Endodermal cell (in vitro differentiated cells): ENCODE measurements at regions not wholly inside any gene's neighbourhood (a gene's known extent, or its start where the extent isn't known, plus 50 kb on each side); places are given as distances from the start of the nearest gene placed in this dataset.

Source experiments
- DNase-seq: peaks from one replicate; pipeline ENCODE4 v3.0.0-alpha.2; 2017
- H3K27ac ChIP-seq: 2 replicates; pipeline ENCODE4 v1.5.1; 2013; ENCODE audit warnings: mild to moderate bottlenecking, low read depth, low read length, moderate library complexity
- H3K27me3 ChIP-seq: 2 replicates; pipeline ENCODE4 v1.6.1; 2013; ENCODE audit warnings: mild to moderate bottlenecking, low read length, moderate library complexity; ENCODE audit not compliant: insufficient read depth, control insufficient read depth, poor library complexity, severe bottlenecking
- H3K36me3 ChIP-seq: 2 replicates; pipeline ENCODE4 v1.7.0; 2013; ENCODE audit warnings: mild to moderate bottlenecking, low read length, moderate library complexity; ENCODE audit not compliant: control insufficient read depth, insufficient read depth
- H3K4me1 ChIP-seq: one replicate; pipeline ENCODE4 v1.7.0; 2013; ENCODE audit warnings: low read length; ENCODE audit not compliant: control insufficient read depth, insufficient read depth
- H3K4me3 ChIP-seq: 2 replicates; pipeline ENCODE4 v1.5.1; 2013; ENCODE audit warnings: mild to moderate bottlenecking, low read length, moderate library complexity
- H3K9ac ChIP-seq: 2 replicates; pipeline ENCODE4 v1.6.1; 2013; ENCODE audit warnings: mild to moderate bottlenecking, low read length, moderate library complexity; ENCODE audit not compliant: poor library complexity, severe bottlenecking; ENCODE audit errors: extremely low read depth
- H3K9me3 ChIP-seq: 2 replicates; pipeline ENCODE4 v1.6.1; 2013; ENCODE audit warnings: mild to moderate bottlenecking, low read length, moderate library complexity; ENCODE audit not compliant: control insufficient read depth
- H3K27ac Mint-ChIP-seq: 2 replicates; pipeline ENCODE4 v1.8.0; 2020; ENCODE audit warnings: mixed read lengths
- H3K27me3 Mint-ChIP-seq: 2 replicates; pipeline ENCODE4 v1.8.0; 2021; ENCODE audit warnings: mild to moderate bottlenecking, mixed read lengths; ENCODE audit not compliant: insufficient read depth
- H3K36me3 Mint-ChIP-seq: 2 replicates; pipeline ENCODE4 v1.8.0; 2020; ENCODE audit warnings: low read depth, mixed read lengths
- H3K4me1 Mint-ChIP-seq: 2 replicates; pipeline ENCODE4 v1.8.0; 2020; ENCODE audit warnings: mixed read lengths
- H3K4me3 Mint-ChIP-seq: 2 replicates; pipeline ENCODE4 v1.8.0; 2020; ENCODE audit warnings: mild to moderate bottlenecking, moderate library complexity, mixed read lengths
- H3K9me3 Mint-ChIP-seq: 2 replicates; pipeline ENCODE4 v1.8.0; 2020; ENCODE audit warnings: mild to moderate bottlenecking, mixed read lengths
- CTCF ChIP-seq: fragments of 200-600 bp; sonication (generic); conservative IDR thresholded peaks from 2 replicates; pipeline ENCODE4 v1.5.0; 2021; ENCODE audit warnings: antibody characterized with exemption, mild to moderate bottlenecking
- WGBS, 2 experiments: methylation state at CpG; one replicate each; pipeline versions ENCODE4 v1.1.5 to v1.1.7; 2013; ENCODE audit warnings: missing lambda C conversion rate in 2 of 2, mixed read lengths in 1 of 2; ENCODE audit not compliant: insufficient coverage in 1 of 2, insufficient read length in 1 of 2; 5-methylcytosine and 5-hydroxymethylcytosine counted together

GRCh38 chr7:106353944-106354343 lies 69.2 kb upstream of the NAMPT start:
- H3K4me1 Mint-ChIP-seq = no peaks in the 10 kb centered on the region
- no CpG with 5 or more reads among the region's 1 CpG for WGBS, 2 experiments

DNA sequence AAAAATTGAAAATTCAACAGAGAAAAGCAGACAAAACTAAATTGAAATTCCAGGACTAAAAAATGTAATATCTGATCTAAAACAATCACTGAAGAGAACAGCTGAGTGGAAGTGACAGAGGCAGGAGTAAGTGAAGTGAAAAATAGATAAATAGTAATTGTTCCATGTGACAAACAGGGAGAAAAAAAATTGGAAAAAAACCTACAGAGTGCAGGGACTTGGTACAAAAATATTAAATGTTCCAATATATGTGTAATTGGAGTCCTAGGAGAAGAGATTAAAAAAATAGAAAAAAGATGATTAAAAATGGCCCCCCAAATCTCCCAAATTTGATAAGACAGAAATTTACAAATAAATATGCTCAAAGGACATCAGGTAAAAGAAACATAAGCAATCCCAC lies 63.4 kb upstream of the NAMPT start:
- H3K27ac Mint-ChIP-seq = no peak overlapping the region
- Histone ChIP-seq H3K9ac (no peak overlapping the region), H3K27me3 (no peaks in the 10 kb centered on the region), H3K4me1 (no peaks in the 10 kb centered on the region), H3K27ac (no peak overlapping the region), H3K4me3 (no peak overlapping the region), H3K36me3 (no peaks in the 10 kb centered on the region), H3K9me3 (peaks cover 2% of the 10 kb centered on the region)
- no peaks in the 10 kb centered on the region for H3K36me3 Mint-ChIP-seq
- H3K9me3 Mint-ChIP-seq = peaks cover 5% of the 10 kb centered on the region
- no peaks in the 10 kb centered on the region for H3K4me1 Mint-ChIP-seq
- H3K4me3 Mint-ChIP-seq = no peak overlapping the region
- no peak for DNase-seq
- TF ChIP-seq CTCF = no peak
- no peaks in the 10 kb centered on the region for H3K27me3 Mint-ChIP-seq

More at GRCh38 chr7:106353944-106354343, 69.2 kb upstream of the NAMPT start:
- Histone ChIP-seq H3K4me1 (no peaks in the 10 kb centered on the region), H3K36me3 (no peaks in the 10 kb centered on the region), H3K9ac (no peak overlapping the region), H3K27ac (no peak overlapping the region), H3K27me3 (no peaks in the 10 kb centered on the region), H3K9me3 (no peaks in the 10 kb centered on the region), H3K4me3 (no peak overlapping the region)
- H3K27me3 Mint-ChIP-seq = no peaks in the 10 kb centered on the region
- no peak overlapping the region for H3K27ac Mint-ChIP-seq
- TF ChIP-seq CTCF = no peak
- H3K9me3 Mint-ChIP-seq = no peaks in the 10 kb centered on the region
- H3K36me3 Mint-ChIP-seq = no peaks in the 10 kb centered on the region
- DNase-seq = no peak
- no peak overlapping the region for H3K4me3 Mint-ChIP-seq

DNA sequence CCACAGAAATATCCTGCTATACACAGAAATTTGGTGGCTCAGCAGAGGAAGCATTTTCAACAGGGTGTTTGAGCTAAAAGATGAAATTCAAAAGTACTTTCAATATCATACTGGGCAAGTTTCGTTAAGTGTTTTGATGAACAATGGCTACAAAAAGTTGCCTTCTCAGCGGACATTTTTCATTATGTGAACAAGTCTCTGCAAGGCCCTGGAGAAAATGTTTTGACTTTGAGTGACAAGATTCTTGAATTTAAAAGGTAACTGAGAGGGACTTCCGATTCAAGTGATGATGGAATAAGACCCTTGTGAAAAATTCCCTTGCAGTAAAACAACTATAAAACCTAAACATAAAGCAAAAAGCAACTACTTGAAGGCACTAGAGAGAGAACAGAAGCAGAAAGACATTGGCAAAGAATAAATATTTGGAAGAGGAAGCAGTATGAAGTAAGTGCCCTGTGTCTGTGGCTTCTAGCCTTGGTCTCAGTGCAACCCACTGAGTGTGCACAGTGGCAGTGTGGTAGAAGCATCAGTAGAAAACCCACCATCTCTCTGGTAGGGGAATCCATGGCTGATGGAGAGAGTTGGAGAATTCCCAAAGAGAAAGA lies 62.5 kb upstream of the NAMPT start:
- 89 to 91% methylated on average over 2 to 3 of the region's 3 CpGs for WGBS, 2 experiments
- TF ChIP-seq CTCF = no peak
- H3K27ac Mint-ChIP-seq = no peak overlapping the region

More for the DNA sequence above, 62.5 kb upstream of the NAMPT start:
- no peaks in the 10 kb centered on the region for H3K36me3 ChIP-seq
- DNase-seq = no peak
- no peak overlapping the region for H3K27ac ChIP-seq
- H3K4me1 Mint-ChIP-seq = no peaks in the 10 kb centered on the region
- no peak overlapping the region for H3K4me3 Mint-ChIP-seq
- H3K9me3 Mint-ChIP-seq = peaks cover 13% of the 10 kb centered on the region
- peaks cover 11% of the 10 kb centered on the region for H3K9me3 ChIP-seq
- H3K27me3 ChIP-seq = no peaks in the 10 kb centered on the region
- no peak overlapping the region for H3K4me3 ChIP-seq
- H3K27me3 Mint-ChIP-seq = no peaks in the 10 kb centered on the region
- no peaks in the 10 kb centered on the region for H3K36me3 Mint-ChIP-seq
- no peaks in the 10 kb centered on the region for H3K4me1 ChIP-seq
- H3K9ac ChIP-seq = no peak overlapping the region
